C4-2B (cell line): ENCODE measurements at regions not wholly inside any gene's neighbourhood (a gene's known extent, or its start where the extent isn't known, plus 50 kb on each side); places are given as distances from the start of the nearest gene placed in this dataset.

Experiments used
- CTCF ChIP-seq: fragments of 450-650 bp; conservative IDR thresholded peaks from 2 replicates; pipeline ENCODE4 v1.5.1; 2017; ENCODE audit warnings: mild to moderate bottlenecking
- ZFX ChIP-seq: fragments of 450-650 bp; IDR thresholded peaks from 2 replicates; pipeline ENCODE4 v1.6.1; 2017

- TF ChIP-seq CTCF (no peak), ZFX (no peak)
Observed at GRCh38 chr2:220125551-220125950, 498.1 kb downstream of the SLC4A3 start.
